ENCODE measurements at regions not wholly inside any gene's neighbourhood (a gene's known extent, or its start where the extent isn't known, plus 50 kb on each side); places are given as distances from the start of the nearest gene placed in this dataset.

DNA sequence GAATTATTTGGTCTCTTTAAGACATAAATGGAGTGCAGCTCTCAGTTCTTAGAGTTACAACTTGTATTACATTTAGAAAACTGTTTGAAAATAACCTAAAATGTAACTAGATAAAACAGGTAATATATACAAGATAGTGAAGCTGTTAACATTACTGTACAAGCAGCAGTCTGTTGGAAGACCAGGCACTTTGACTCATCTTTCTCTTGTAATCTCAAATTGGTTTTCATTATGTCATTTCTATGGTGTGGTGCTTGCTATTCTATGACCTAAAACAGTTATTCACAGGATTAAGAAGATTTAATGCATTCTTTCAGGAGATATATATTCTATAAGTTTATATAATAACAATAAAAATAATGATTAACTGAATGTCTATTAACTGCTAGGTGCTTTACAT is 282.5 kb upstream of the PITX2 start:
- H3K27ac ChIP-seq (ENCODE audit: low read depth, low read length, poor library complexity, severe bottlenecking) = no peak overlapping the region
- no peaks in the 10 kb centered on the region for H3K36me3 ChIP-seq (ENCODE audit: insufficient read depth, low read length)
- H3K4me2 ChIP-seq (ENCODE audit: low read length) = no peak overlapping the region
- H3K4me3 ChIP-seq (ENCODE audit: low read depth, low read length, poor library complexity, severe bottlenecking) = no peak overlapping the region
- H3K9me3 ChIP-seq (ENCODE audit: low read length) = no peaks in the 10 kb centered on the region
- H3K4me1 ChIP-seq (ENCODE audit: insufficient read depth, low read length, poor library complexity, severe bottlenecking) = peaks cover 4% of the 10 kb centered on the region
- CTCF ChIA-PET (ENCODE audit: unreplicated experiment) = no interaction called here
- no peaks in the 10 kb centered on the region for H3K9me2 ChIP-seq (ENCODE audit: insufficient read depth, low read length)
- intact Hi-C loops (cut with micrococcal nuclease; ENCODE audit: unreplicated experiment) = no loop called here
- BruUV-seq (replicated peaks) = no TSS peak
- H3K79me2 ChIP-seq (ENCODE audit: insufficient read depth, low read depth, low read length) = no peaks in the 10 kb centered on the region
- DNase-seq (ENCODE audit: low spot score) = no peak
- H4K20me1 ChIP-seq (ENCODE audit: insufficient read depth, low read length) = no peaks in the 10 kb centered on the region
- H2AFZ ChIP-seq (ENCODE audit: low read length) = no peak overlapping the region
- POLR2A ChIA-PET = no interaction called here
- no peak for TF ChIP-seq EZH2phosphoT487 (IDR thresholded peaks at IDR 0.05; ENCODE audit: borderline replicate concordance, low read depth, low read length)
- TF ChIP-seq, protein P1, sequence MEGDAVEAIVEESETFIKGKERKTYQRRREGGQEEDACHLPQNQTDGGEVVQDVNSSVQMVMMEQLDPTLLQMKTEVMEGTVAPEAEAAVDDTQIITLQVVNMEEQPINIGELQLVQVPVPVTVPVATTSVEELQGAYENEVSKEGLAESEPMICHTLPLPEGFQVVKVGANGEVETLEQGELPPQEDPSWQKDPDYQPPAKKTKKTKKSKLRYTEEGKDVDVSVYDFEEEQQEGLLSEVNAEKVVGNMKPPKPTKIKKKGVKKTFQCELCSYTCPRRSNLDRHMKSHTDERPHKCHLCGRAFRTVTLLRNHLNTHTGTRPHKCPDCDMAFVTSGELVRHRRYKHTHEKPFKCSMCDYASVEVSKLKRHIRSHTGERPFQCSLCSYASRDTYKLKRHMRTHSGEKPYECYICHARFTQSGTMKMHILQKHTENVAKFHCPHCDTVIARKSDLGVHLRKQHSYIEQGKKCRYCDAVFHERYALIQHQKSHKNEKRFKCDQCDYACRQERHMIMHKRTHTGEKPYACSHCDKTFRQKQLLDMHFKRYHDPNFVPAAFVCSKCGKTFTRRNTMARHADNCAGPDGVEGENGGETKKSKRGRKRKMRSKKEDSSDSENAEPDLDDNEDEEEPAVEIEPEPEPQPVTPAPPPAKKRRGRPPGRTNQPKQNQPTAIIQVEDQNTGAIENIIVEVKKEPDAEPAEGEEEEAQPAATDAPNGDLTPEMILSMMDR (conservative IDR thresholded peaks at IDR 0.05; ENCODE audit: low read length) = no peak

DNA sequence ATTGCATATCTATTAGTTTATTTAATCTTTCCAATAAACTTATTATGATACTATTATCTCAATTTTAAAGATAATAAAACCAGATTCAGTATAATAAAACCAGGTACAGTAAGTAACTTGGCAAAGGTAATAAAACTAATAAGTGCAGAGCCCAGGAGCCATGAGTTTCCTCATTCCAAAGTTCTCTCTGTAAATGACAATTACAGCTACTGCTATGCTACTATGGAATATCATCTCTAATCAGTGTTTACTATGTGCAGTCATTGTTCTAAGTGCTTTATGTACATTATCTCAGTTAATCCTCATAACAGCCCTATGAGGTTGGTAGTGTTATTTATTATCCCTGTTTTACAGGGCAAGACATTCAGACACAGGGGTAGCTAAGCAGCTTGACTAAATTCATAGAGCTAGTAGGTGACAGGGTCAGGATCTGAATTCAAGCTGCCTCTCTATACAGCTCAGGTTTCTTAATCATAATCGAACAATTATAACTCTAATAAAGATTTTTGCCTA is 285.0 kb upstream of the PITX2 start:
- no peak overlapping the region for H3K27ac ChIP-seq (ENCODE audit: low read depth, low read length, poor library complexity, severe bottlenecking)
- no peak overlapping the region for H3K4me3 ChIP-seq (ENCODE audit: low read depth, low read length, poor library complexity, severe bottlenecking)
- H3K79me2 ChIP-seq (ENCODE audit: insufficient read depth, low read depth, low read length) = no peaks in the 10 kb centered on the region
- H3K9me2 ChIP-seq (ENCODE audit: insufficient read depth, low read length) = no peaks in the 10 kb centered on the region
- H3K9me3 ChIP-seq (ENCODE audit: low read length) = no peaks in the 10 kb centered on the region
- BruUV-seq (replicated peaks) = no TSS peak
- no peaks in the 10 kb centered on the region for H3K36me3 ChIP-seq (ENCODE audit: insufficient read depth, low read length)
- ChIA-PET POLR2A (interaction anchor here (0.7 kb wide), 1 partner anchor 11 kb away, joined by 3 read pairs; no protein-coding TSS in a partner anchor), CTCF (ENCODE audit: unreplicated experiment) (no interaction called here)
- H3K4me2 ChIP-seq (ENCODE audit: low read length) = no peak overlapping the region
- H2AFZ ChIP-seq (ENCODE audit: low read length) = no peak overlapping the region
- H3K4me1 ChIP-seq (ENCODE audit: insufficient read depth, low read length, poor library complexity, severe bottlenecking) = no peaks in the 10 kb centered on the region
- intact Hi-C loops (cut with micrococcal nuclease; ENCODE audit: unreplicated experiment) = no loop called here
- H4K20me1 ChIP-seq (ENCODE audit: insufficient read depth, low read length) = no peaks in the 10 kb centered on the region
- no peak for DNase-seq (ENCODE audit: low spot score)
- no peak for TF ChIP-seq EZH2phosphoT487 (IDR thresholded peaks at IDR 0.05; ENCODE audit: borderline replicate concordance, low read depth, low read length)
- TF ChIP-seq, protein P1 (conservative IDR thresholded peaks at IDR 0.05; ENCODE audit: low read length) = no peak

DNA sequence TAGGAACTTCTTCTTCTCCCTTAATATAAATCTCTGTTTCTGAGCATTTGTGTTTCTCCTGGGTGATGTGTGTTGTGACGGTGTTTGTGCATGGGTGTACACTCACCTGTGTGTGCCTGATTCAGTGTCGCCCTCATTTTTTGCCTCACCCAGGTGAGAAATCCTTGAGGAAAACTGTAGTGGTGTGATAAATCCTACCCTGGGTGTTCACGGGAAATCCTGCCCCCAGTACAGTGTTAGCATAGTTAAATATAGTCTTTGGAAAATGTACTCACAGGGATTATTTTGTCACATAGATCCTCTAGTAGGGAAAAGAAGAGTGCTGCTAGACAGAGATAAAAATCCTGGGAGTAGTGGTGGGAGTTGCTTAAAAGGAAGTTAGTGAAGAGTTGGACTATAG is 291.9 kb upstream of the PITX2 start:
- no TSS peak for BruUV-seq (replicated peaks)
- CTCF ChIA-PET (ENCODE audit: unreplicated experiment) = no interaction called here
- TF ChIP-seq, protein P1 (conservative IDR thresholded peaks at IDR 0.05; ENCODE audit: low read length) = no peak

More for the DNA sequence above, 291.9 kb upstream of the PITX2 start:
- H3K9me3 ChIP-seq (ENCODE audit: low read length) = no peaks in the 10 kb centered on the region
- DNase-seq (ENCODE audit: low spot score) = no peak
- H3K9me2 ChIP-seq (ENCODE audit: insufficient read depth, low read length) = no peaks in the 10 kb centered on the region
- no peaks in the 10 kb centered on the region for H3K36me3 ChIP-seq (ENCODE audit: insufficient read depth, low read length)
- POLR2A ChIA-PET = no interaction called here
- no peak overlapping the region for H3K4me3 ChIP-seq (ENCODE audit: low read depth, low read length, poor library complexity, severe bottlenecking)
- no peak overlapping the region for H3K4me2 ChIP-seq (ENCODE audit: low read length)
- H4K20me1 ChIP-seq (ENCODE audit: insufficient read depth, low read length) = no peaks in the 10 kb centered on the region
- no peaks in the 10 kb centered on the region for H3K4me1 ChIP-seq (ENCODE audit: insufficient read depth, low read length, poor library complexity, severe bottlenecking)
- no peak overlapping the region for H2AFZ ChIP-seq (ENCODE audit: low read length)
- H3K79me2 ChIP-seq (ENCODE audit: insufficient read depth, low read depth, low read length) = no peaks in the 10 kb centered on the region
- H3K27ac ChIP-seq (ENCODE audit: low read depth, low read length, poor library complexity, severe bottlenecking) = no peak overlapping the region
- intact Hi-C loops (cut with micrococcal nuclease; ENCODE audit: unreplicated experiment) = no loop called here

Data from OCI-LY7 (cell line).